SK-N-SH treated with all-trans-retinoic acid at 6 μM for 48 hours (cell line): ENCODE measurements at regions not wholly inside any gene's neighbourhood (a gene's known extent, or its start where the extent isn't known, plus 50 kb on each side); places are given as distances from the start of the nearest gene placed in this dataset.

Source experiments
- ARNTL ChIP-seq: fragments of 450-650 bp; formaldehyde crosslinking; IDR thresholded peaks from 2 replicates; pipeline ENCODE4 v1.5.0; 2020; ENCODE audit warnings: low read depth, mild to moderate bottlenecking, moderate library complexity, borderline replicate concordance
- OSR1 ChIP-seq: fragments of 250-450 bp; sonication (Bioruptor Pico); IDR thresholded peaks from 2 replicates; pipeline ENCODE4 v1.8.0; 2022; ENCODE audit warnings: moderate library complexity, mild to moderate bottlenecking, inconsistent platforms
- PATZ1 ChIP-seq: fragments of 250-450 bp; sonication (Bioruptor Pico); IDR thresholded peaks from 2 replicates; pipeline ENCODE4 v1.8.0; 2020; ENCODE audit warnings: mild to moderate bottlenecking, moderate library complexity, borderline replicate concordance
- RARB ChIP-seq: fragments of 250-450 bp; sonication (Bioruptor Pico); IDR thresholded peaks from 2 replicates; pipeline ENCODE4 v1.8.0; 2021; ENCODE audit warnings: mild to moderate bottlenecking, moderate library complexity
- TCF4 ChIP-seq: fragments of 250-450 bp; sonication (Bioruptor Pico); IDR thresholded peaks from 2 replicates; pipeline ENCODE4 v1.8.0; 2021; ENCODE audit warnings: mild to moderate bottlenecking, moderate library complexity, borderline replicate concordance
- TOX ChIP-seq: fragments of 250-450 bp; sonication (Bioruptor Pico); IDR thresholded peaks from 2 replicates; pipeline ENCODE4 v1.8.0; 2021; ENCODE audit warnings: mild to moderate bottlenecking, moderate library complexity, borderline replicate concordance
- ZC3H10 ChIP-seq: fragments of 250-450 bp; sonication (Bioruptor Pico); IDR thresholded peaks from 2 replicates; pipeline ENCODE4 v1.5.1; 2021; ENCODE audit warnings: mild to moderate bottlenecking, moderate library complexity
- ZFP30 ChIP-seq: fragments of 450-650 bp; formaldehyde crosslinking; IDR thresholded peaks from 2 replicates; pipeline ENCODE4 v1.5.0; 2022; ENCODE audit warnings: mild to moderate bottlenecking, moderate library complexity
- ZNF8 ChIP-seq: fragments of 450-650 bp; formaldehyde crosslinking; IDR thresholded peaks from 2 replicates; pipeline ENCODE4 v1.5.0; 2020; ENCODE audit warnings: mild to moderate bottlenecking, moderate library complexity
- TF ChIP-seq, protein P1 (sequence below): fragments of 250-450 bp; sonication (Bioruptor Pico); IDR thresholded peaks from 2 replicates; pipeline ENCODE4 v1.5.1; 2021; ENCODE audit warnings: mild to moderate bottlenecking, moderate library complexity
- TF ChIP-seq, protein P2 (sequence below): fragments of 250-450 bp; sonication (Bioruptor Pico); IDR thresholded peaks from 2 replicates; pipeline ENCODE4 v1.5.1; 2020; ENCODE audit warnings: low read depth, mild to moderate bottlenecking, moderate library complexity

DNA sequence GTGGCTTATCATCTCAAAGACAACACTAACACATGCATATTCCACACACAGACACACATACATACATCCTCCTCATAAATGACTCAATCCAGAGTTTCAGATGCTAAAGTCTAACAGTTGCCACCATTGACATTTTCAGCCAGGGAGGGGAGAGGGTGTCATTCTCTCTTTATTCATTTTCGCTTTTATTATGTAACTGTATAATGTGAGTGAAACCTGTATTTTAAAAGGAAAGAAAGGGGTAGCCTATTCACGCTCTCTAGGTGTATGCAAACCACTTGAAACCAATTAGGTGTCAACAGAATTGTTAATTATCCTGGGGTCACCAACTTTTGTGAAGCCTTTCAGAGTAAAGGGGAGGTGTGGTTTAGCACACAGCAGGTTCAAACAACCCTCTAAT is 1282.9 kb downstream of the ROBO2 start:
- no peak for TF ChIP-seq ZFP30 (CRISPR knock-in tag)
- no peak for TF ChIP-seq ZNF8 (CRISPR knock-in tag)
- TF ChIP-seq, protein P1, sequence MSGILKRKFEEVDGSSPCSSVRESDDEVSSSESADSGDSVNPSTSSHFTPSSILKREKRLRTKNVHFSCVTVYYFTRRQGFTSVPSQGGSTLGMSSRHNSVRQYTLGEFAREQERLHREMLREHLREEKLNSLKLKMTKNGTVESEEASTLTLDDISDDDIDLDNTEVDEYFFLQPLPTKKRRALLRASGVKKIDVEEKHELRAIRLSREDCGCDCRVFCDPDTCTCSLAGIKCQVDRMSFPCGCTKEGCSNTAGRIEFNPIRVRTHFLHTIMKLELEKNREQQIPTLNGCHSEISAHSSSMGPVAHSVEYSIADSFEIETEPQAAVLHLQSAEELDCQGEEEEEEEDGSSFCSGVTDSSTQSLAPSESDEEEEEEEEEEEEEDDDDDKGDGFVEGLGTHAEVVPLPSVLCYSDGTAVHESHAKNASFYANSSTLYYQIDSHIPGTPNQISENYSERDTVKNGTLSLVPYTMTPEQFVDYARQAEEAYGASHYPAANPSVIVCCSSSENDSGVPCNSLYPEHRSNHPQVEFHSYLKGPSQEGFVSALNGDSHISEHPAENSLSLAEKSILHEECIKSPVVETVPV (CRISPR knock-in tag), result no peak
- TF ChIP-seq ARNTL (CRISPR knock-in tag), result no peak
- no peak for TF ChIP-seq RARB (CRISPR knock-in tag)
- TF ChIP-seq ZC3H10 (CRISPR knock-in tag), result no peak
- TF ChIP-seq TCF4 (CRISPR knock-in tag), result no peak
- TF ChIP-seq OSR1, result no peak
- no peak for TF ChIP-seq PATZ1
- no peak for TF ChIP-seq TOX (CRISPR knock-in tag)
- TF ChIP-seq, protein P2, sequence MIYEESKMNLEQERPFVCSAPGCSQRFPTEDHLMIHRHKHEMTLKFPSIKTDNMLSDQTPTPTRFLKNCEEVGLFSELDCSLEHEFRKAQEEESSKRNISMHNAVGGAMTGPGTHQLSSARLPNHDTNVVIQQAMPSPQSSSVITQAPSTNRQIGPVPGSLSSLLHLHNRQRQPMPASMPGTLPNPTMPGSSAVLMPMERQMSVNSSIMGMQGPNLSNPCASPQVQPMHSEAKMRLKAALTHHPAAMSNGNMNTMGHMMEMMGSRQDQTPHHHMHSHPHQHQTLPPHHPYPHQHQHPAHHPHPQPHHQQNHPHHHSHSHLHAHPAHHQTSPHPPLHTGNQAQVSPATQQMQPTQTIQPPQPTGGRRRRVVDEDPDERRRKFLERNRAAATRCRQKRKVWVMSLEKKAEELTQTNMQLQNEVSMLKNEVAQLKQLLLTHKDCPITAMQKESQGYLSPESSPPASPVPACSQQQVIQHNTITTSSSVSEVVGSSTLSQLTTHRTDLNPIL (CRISPR knock-in tag), result no peak
